Lower leg skin (tissue), 4 donors: ENCODE measurements at regions not wholly inside any gene's neighbourhood (a gene's known extent, or its start where the extent isn't known, plus 50 kb on each side); places are given as distances from the start of the nearest gene placed in this dataset.
"Not testable (repeated sequence)": the region's sequence is repeated elsewhere in the genome, so short reads cannot be mapped to it uniquely, and the experiment has no call there.

Experiments
- DNase-seq, 2 donors: peaks; one replicate each; pipeline ENCODE4 v3.0.0-alpha.2; 2019; ENCODE audit warnings: low spot score in 2 of 2
- H3K4me3 ChIP-seq: fragments of 200-600 bp; sonication (generic); 2 replicates; pipeline ENCODE4 v1.5.1; 2017; ENCODE audit warnings: mild to moderate bottlenecking, low read depth; ENCODE audit not compliant: poor library complexity, severe bottlenecking
- CTCF ChIP-seq, 3 donors: fragments of 450-650 bp; IDR thresholded peaks; one replicate each; pipeline ENCODE4 v1.5.1; 2016; ENCODE audit warnings: antibody characterized with exemption in 3 of 3, mild to moderate bottlenecking in 3 of 3, moderate library complexity in 2 of 3
- POLR2A ChIP-seq, 2 donors: fragments of 450-650 bp; IDR thresholded peaks; one replicate each; pipeline ENCODE4 v1.6.1; 2016 to 2017; ENCODE audit warnings: antibody characterized with exemption in 2 of 2, mild to moderate bottlenecking in 1 of 2, moderate library complexity in 1 of 2
- WGBS, 2 donors: methylation state at CpG; one replicate each; pipeline ENCODE4 v1.1.5; 2018; 5-methylcytosine and 5-hydroxymethylcytosine counted together
- intact Hi-C: fragments of 100-400 bp; cut with DNase I; formaldehyde crosslinking; loops from one replicate; pipeline ENCODE4 v1.15.0; 2023; ENCODE audit warnings: low total_unique reads

GRCh38 chr4:66294638-66295037, 624.3 kb upstream of the EPHA5 start:
- intact Hi-C loops, result no loop called here
- no peak for TF ChIP-seq CTCF (IDR thresholded peaks at IDR 0.05)
- no peak for TF ChIP-seq POLR2A (IDR thresholded peaks at IDR 0.05)
- H3K4me3 ChIP-seq, result no peak overlapping the region
- no peak for DNase-seq
- 80 to 81% methylated on average over 5 of the region's 5 CpGs for WGBS, 2 donors

- no peak for DNase-seq
- intact Hi-C loops, result no loop called here
- no peak for TF ChIP-seq POLR2A (IDR thresholded peaks at IDR 0.05)
- TF ChIP-seq CTCF (IDR thresholded peaks at IDR 0.05), result no peak
- H3K4me3 ChIP-seq, result no peak overlapping the region
- WGBS, 2 donors, result 89 to 90% methylated on average over 8 to 15 of the region's 15 CpGs
Measured at GRCh38 chr4:66284991-66285451, 614.7 kb upstream of the EPHA5 start.

GRCh38 chr4:66279084-66279483, 608.8 kb upstream of the EPHA5 start:
- no peak for DNase-seq
- 77 to 79% methylated on average over 1 of the region's 1 CpG for WGBS, 2 donors
- intact Hi-C loops, result no loop called here
- H3K4me3 ChIP-seq, result no peak overlapping the region
- TF ChIP-seq POLR2A (IDR thresholded peaks at IDR 0.05) (no peak), CTCF (IDR thresholded peaks at IDR 0.05) (no peak)

- 26 to 37% methylated on average over 4 of the region's 4 CpGs for WGBS, 2 donors
- no peak overlapping the region for H3K4me3 ChIP-seq
- intact Hi-C loops, result no loop called here
- no peak for DNase-seq
- TF ChIP-seq POLR2A (IDR thresholded peaks at IDR 0.05) (no peak), CTCF (IDR thresholded peaks at IDR 0.05) (no peak)
Measured at GRCh38 chr4:66275411-66276038, 605.2 kb upstream of the EPHA5 start.

- no peak overlapping the region for H3K4me3 ChIP-seq
- no peak for DNase-seq
- intact Hi-C loops, result no loop called here
- no peak for TF ChIP-seq POLR2A (IDR thresholded peaks at IDR 0.05)
- TF ChIP-seq CTCF (IDR thresholded peaks at IDR 0.05), result no peak
- WGBS, 2 donors, result 44 to 52% methylated on average over 1 of the region's 1 CpG
Measured at GRCh38 chr4:66273110-66273509, 602.8 kb upstream of the EPHA5 start.

- DNase-seq, H3K4me3 ChIP-seq, intact Hi-C loops: not testable (repeated sequence)
- WGBS, 2 donors, result 62 to 73% methylated on average over 2 of the region's 2 CpGs
Measured at GRCh38 chr4:66270356-66270755, 600.1 kb upstream of the EPHA5 start.

GRCh38 chr4:66266554-66266953, 596.3 kb upstream of the EPHA5 start:
- H3K4me3 ChIP-seq, intact Hi-C loops, DNase-seq: not testable (repeated sequence)
- 80 to 88% methylated on average over 5 of the region's 5 CpGs for WGBS, 2 donors
